LNCAP (cell line): ENCODE measurements at regions not wholly inside any gene's neighbourhood (a gene's known extent, or its start where the extent isn't known, plus 50 kb on each side); places are given as distances from the start of the nearest gene placed in this dataset.

Experiments used
- CTCF ChIP-seq: fragments of 450-650 bp; IDR thresholded peaks from 2 replicates; pipeline ENCODE4 v1.5.1; 2017; ENCODE audit warnings: mild to moderate bottlenecking

GRCh38 chr5:72558383-72558782, 51.2 kb upstream of the ZNF366 start:
- TF ChIP-seq CTCF, result no peak

DNA sequence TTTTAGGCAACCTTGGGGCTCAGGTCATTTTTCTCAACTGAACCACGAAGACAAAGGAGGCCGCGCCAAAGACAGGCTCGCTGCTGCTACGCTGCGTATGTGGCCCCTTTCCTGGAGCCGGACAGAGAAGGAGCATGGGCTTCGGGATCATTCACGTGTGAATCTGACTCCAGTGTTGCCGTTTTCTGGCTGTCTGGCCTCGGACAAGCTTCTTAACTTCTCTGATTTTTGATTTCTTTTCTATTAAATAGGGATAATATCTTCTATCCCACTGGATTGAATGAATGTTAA, 50.8 kb upstream of the ZNF366 start:
- TF ChIP-seq CTCF, result no peak

- TF ChIP-seq CTCF, result no peak
These were observed 50.2 kb upstream of the ZNF366 start for GRCh38 chr5:72557167-72558045.
